K562 (cell line): ENCODE measurements at regions not wholly inside any gene's neighbourhood (a gene's known extent, or its start where the extent isn't known, plus 50 kb on each side); places are given as distances from the start of the nearest gene placed in this dataset.

ENCODE experiments used
- ATAC-seq: fragments of 200-7000 bp; cut with Tn5 transposase; 3 replicates; pipeline ENCODE4 v1.9.1; 2020; ENCODE audit warnings: moderate library complexity
- BruUV-seq: library from RNA; stranded (reverse); fragments of 400-500 nt; replicated peaks from 2 replicates; lab custom pipeline; 2021; lab: Mats Ljungman, UMichigan
- CTCF ChIA-PET: fragments of 300-600 bp; formaldehyde crosslinking; extraction: SDS; loops from one replicate; lab custom pipeline; 2021; ENCODE audit warnings: low intra/inter-chr PET ratio; lab: Yijun Ruan, JAX
- POLR2A ChIA-PET: fragments of 300-600, 350-650 bp; sonication (Branson Sonifier 250); formaldehyde crosslinking; extraction: SDS; loops from one replicate; lab custom pipeline; 2021; ENCODE audit warnings: antibody characterized with exemption, inconsistent platforms; lab: Yijun Ruan, JAX
- DNase-seq, 4 experiments: peaks; one replicate each; pipeline versions ENCODE4 v3.0.0 to v3.0.0-alpha.2; 2011 to 2018; ENCODE audit warnings: low spot score in 3 of 4, mixed read lengths in 3 of 4; ENCODE audit errors: extremely low read depth in 1 of 4
- FAIRE-seq: peaks from 2 replicates; lab custom pipeline; 2011; peaks lifted over from hg19 to GRCh38; lab: Jason Lieb, UNC
- H2AFZ ChIP-seq: 2 replicates; pipeline ENCODE4 v1.6.0; 2011; ENCODE audit warnings: low read depth, low read length, control low read depth, inconsistent platforms
- H3K27ac ChIP-seq: fragments of 200-600 bp; 3 replicates; pipeline ENCODE4 v1.8.0; 2011; ENCODE audit warnings: low read depth, mild to moderate bottlenecking, control low read depth, inconsistent platforms, low read length, moderate library complexity, mixed read lengths; ENCODE audit errors: extremely low read depth
- H3K27me3 ChIP-seq, 2 experiments: fragments of 300-600 bp in 1 of 2; 2 replicates in 1 of 2; 3 replicates in 1 of 2; pipeline versions ENCODE4 v1.6.0 to v1.8.0; 2011; ENCODE audit warnings: inconsistent platforms in 2 of 2, low read length in 2 of 2, mild to moderate bottlenecking in 1 of 2, mixed read lengths in 1 of 2, moderate library complexity in 1 of 2; ENCODE audit not compliant: control insufficient read depth in 2 of 2, insufficient read depth in 2 of 2
- H3K36me3 ChIP-seq: fragments of 300-600 bp; 3 replicates; pipeline ENCODE4 v1.8.0; 2011; ENCODE audit warnings: mild to moderate bottlenecking, low read length, inconsistent platforms; ENCODE audit not compliant: control insufficient read depth, insufficient read depth
- H3K4me1 ChIP-seq, 2 experiments: fragments of 200-600 bp in 1 of 2; replicated peaks in 1 of 2; 2 replicates in 1 of 2; 3 replicates in 1 of 2; pipeline versions ENCODE4 v1.5.1 to v1.8.0; 2011; ENCODE audit warnings: inconsistent platforms in 2 of 2, low read length in 2 of 2, mild to moderate bottlenecking in 1 of 2, mixed read lengths in 1 of 2, moderate library complexity in 1 of 2; ENCODE audit not compliant: control insufficient read depth in 2 of 2, insufficient read depth in 2 of 2
- H3K4me2 ChIP-seq: 2 replicates; pipeline ENCODE4 v1.6.1; 2011; ENCODE audit warnings: low read length, control low read depth, inconsistent platforms, mixed read lengths; ENCODE audit not compliant: insufficient read depth
- H3K4me3 ChIP-seq: fragments of 200-600 bp; sonication (generic), shearing (Covaris generic); 2 replicates; pipeline ENCODE4 v1.5.1; 2016; ENCODE audit warnings: control low read depth, inconsistent platforms
- H3K79me2 ChIP-seq: fragments of 200-600 bp; 3 replicates; pipeline ENCODE4 v1.8.0; 2011; ENCODE audit warnings: low read length, inconsistent platforms; ENCODE audit not compliant: control insufficient read depth, insufficient read depth
- H3K9ac ChIP-seq, 2 experiments: 2 replicates each; pipeline versions ENCODE4 v1.6.0 to v1.6.1; 2011; ENCODE audit warnings: low read depth in 2 of 2, low read length in 2 of 2, control low read depth in 1 of 2, inconsistent platforms in 1 of 2, mild to moderate bottlenecking in 1 of 2, mixed read lengths in 1 of 2; ENCODE audit not compliant: insufficient read depth in 1 of 2
- H3K9me1 ChIP-seq: one replicate; pipeline ENCODE4 v1.6.0; 2011; ENCODE audit warnings: inconsistent platforms, mild to moderate bottlenecking, low read length, moderate library complexity; ENCODE audit not compliant: control insufficient read depth, insufficient read depth
- H3K9me3 ChIP-seq: replicated peaks from 2 replicates; pipeline ENCODE4 v1.5.1; 2011; ENCODE audit warnings: low read depth, low read length, inconsistent platforms; ENCODE audit not compliant: control insufficient read depth, insufficient read depth
- H4K20me1 ChIP-seq: replicated peaks from 2 replicates; pipeline ENCODE4 v1.6.1; 2011; ENCODE audit warnings: low read length, inconsistent platforms, mixed read lengths; ENCODE audit not compliant: control insufficient read depth, insufficient read depth
- CHD2 ChIP-seq: IDR thresholded peaks from 2 replicates; pipeline ENCODE4 v1.6.1; 2011; ENCODE audit warnings: low read depth, low read length
- CREB1 ChIP-seq, 2 experiments: sonication (generic) in 1 of 2; formaldehyde crosslinking in 1 of 2; IDR thresholded peaks; 2 replicates each; pipeline versions ENCODE4 v1.6.1 to v1.8.0; 2012 to 2022; ENCODE audit warnings: inconsistent platforms in 1 of 2, mild to moderate bottlenecking in 1 of 2, missing genetic modification reagents in 1 of 2, moderate library complexity in 1 of 2
- ERF ChIP-seq: fragments of 450-650 bp; formaldehyde crosslinking; IDR thresholded peaks from 2 replicates; pipeline ENCODE4 v1.4.0; 2020; ENCODE audit warnings: mild to moderate bottlenecking, mixed read lengths
- FOXA1 ChIP-seq: fragments of 450-650 bp; IDR thresholded peaks from 2 replicates; pipeline ENCODE4 v1.6.1; 2016; ENCODE audit warnings: mild to moderate bottlenecking, borderline replicate concordance
- IRF2 ChIP-seq: sonication (generic); formaldehyde crosslinking; IDR thresholded peaks from 2 replicates; pipeline ENCODE4 v1.8.1; 2022; ENCODE audit warnings: mild to moderate bottlenecking, missing genetic modification reagents
- SP1 ChIP-seq: sonication (generic); formaldehyde crosslinking; IDR thresholded peaks from 2 replicates; pipeline ENCODE4 v1.8.1; 2022; ENCODE audit warnings: mild to moderate bottlenecking, missing genetic modification reagents
- SRF ChIP-seq, 2 experiments: fragments of 250-450, 450-650 bp in 1 of 2; sonication (Bioruptor Pico) in 1 of 2; sonication (generic) in 1 of 2; formaldehyde crosslinking; IDR thresholded peaks; 2 replicates each; pipeline versions ENCODE4 v1.5.0 to v1.5.1; 2020 to 2022; ENCODE audit warnings: mild to moderate bottlenecking in 1 of 2, missing genetic modification reagents in 1 of 2
- STAT5A ChIP-seq: IDR thresholded peaks from 2 replicates; pipeline ENCODE4 v1.6.1; 2012; ENCODE audit warnings: low read length, inconsistent platforms, borderline replicate concordance
- TEAD4 ChIP-seq, 2 experiments: sonication (generic) in 1 of 2; formaldehyde crosslinking in 1 of 2; IDR thresholded peaks; 2 replicates each; pipeline versions ENCODE4 v1.6.1 to v1.8.0; 2012 to 2022; ENCODE audit warnings: borderline replicate concordance in 1 of 2, inconsistent platforms in 1 of 2, low read length in 1 of 2, mild to moderate bottlenecking in 1 of 2, missing genetic modification reagents in 1 of 2
- ZC3H8 ChIP-seq: fragments of 450-650 bp; IDR thresholded peaks from 2 replicates; pipeline ENCODE4 v1.6.1; 2017
- WGBS: fragments of 100-300 bp; shearing (Covaris generic); methylation state at CpG from one replicate; pipeline ENCODE4 v1.1.6; 2016; ENCODE audit warnings: low coverage, mixed read lengths; ENCODE audit not compliant: insufficient coverage; ENCODE audit errors: missing lambda C conversion rate; 5-methylcytosine and 5-hydroxymethylcytosine counted together
- in situ Hi-C: fragments of 300-500 bp; cut with MboI; formaldehyde crosslinking; loops from 4 replicates; pipeline ENCODE4 v1.15.0; 2018; ENCODE audit warnings: inconsistent platforms, mixed read lengths
- intact Hi-C: fragments of 100-400 bp; cut with micrococcal nuclease; formaldehyde crosslinking; loops from 2 replicates; pipeline ENCODE4 v1.14.2; 2022
- TF ChIP-seq, protein P1 (sequence below): IDR thresholded peaks from 2 replicates; pipeline ENCODE4 v1.6.1; 2016; ENCODE audit warnings: missing genetic modification characterization, missing compliant biosample characterization

DNA sequence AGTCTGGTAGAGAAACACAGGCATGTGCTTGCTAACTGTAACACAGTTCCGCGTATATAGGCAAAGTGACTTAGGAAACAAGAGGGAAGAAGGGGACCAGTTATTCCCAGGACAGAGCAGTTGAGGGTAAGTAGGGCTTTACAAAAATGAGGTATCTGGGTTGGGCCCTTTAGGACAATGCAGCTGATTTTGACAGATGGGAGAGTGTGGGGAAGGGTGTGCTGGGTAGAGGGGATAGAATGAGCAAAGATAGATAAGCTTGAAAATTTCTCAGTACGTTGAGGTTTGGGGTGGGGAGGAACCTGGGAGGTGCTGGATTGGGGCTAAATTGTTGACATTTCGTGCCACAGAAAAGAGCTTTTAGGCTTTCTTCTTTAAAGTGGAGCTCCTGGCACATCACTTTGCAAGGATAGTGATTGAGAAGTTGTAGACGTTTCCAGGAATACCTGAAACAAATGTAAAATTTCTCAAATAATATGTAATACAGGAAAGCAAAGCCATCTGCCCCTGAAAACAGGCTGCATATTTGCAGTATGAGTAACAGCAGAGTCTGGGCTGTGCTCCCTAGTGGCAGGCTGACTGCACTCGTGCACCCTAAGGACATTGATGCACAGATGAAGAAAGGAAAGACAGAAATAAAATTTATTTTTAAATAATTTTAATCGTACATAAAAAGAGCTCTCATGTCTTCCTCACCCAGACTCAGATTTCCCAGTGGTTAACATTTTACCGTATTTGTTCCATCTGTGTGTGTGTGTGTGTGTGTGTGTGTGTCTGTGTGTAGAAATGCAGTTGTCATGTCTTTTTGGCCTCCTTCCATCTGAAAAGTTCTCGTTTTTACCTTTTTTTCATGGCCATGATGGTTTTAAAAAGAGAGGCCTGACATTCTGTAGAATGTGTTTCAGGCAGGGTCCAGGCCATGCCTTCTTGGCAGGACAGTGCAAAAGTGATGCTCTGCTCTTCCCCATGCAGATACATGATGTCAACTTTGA is 144.9 kb upstream of the DMRT1 start:
- BruUV-seq: no TSS peak
- no peak for FAIRE-seq
- H3K9ac ChIP-seq: no peak overlapping the region

DNA sequence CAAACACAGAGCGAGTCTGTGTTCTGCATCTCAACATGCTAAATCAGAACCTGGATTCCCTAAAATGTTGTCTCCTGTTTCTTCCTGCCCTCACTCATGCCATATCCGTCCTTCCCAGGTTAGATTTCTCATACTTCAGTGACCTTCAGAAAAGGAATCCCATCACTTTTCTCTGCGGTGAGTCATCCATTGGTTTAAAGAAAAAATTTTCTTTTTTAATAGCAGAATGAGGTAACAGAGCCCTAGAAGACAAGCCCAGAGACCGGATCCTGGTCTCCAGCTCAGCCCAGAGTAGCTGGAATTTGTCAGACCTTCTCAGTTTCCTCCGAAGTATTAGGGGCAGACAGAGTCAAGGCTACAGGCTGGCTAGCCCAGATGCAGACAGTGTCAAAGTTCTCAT is 143.2 kb upstream of the DMRT1 start:
- DNase-seq (no peak), ATAC-seq (no peak), FAIRE-seq (no peak)
- Histone ChIP-seq H3K9ac (no peak overlapping the region), H4K20me1 (no peaks in the 10 kb centered on the region), H3K36me3 (no peaks in the 10 kb centered on the region), H3K79me2 (no peaks in the 10 kb centered on the region), H3K9me3 (no peaks in the 10 kb centered on the region), H3K4me3 (no peak overlapping the region), H2AFZ (no peak overlapping the region), H3K4me2 (no peak overlapping the region), H3K4me1 (no peaks in the 10 kb centered on the region), H3K27ac (no peak overlapping the region), H3K27me3 (peaks cover 0 to 10% of the 10 kb centered on the region in 2 experiments; a peak in 3 of 5 replicates), H3K9me1 (no peaks in the 10 kb centered on the region)
- WGBS: 0% methylated on average over 3 of the region's 5 CpGs
- POLR2A ChIA-PET: no interaction called here
- intact Hi-C loops (no loop called here), in situ Hi-C loops (no loop called here)
- BruUV-seq: no TSS peak
- CTCF ChIA-PET: no interaction called here
- no peak for TF ChIP-seq STAT5A
- no peak for TF ChIP-seq CHD2
- no peak for TF ChIP-seq TEAD4 (IDR thresholded peaks at IDR 0.05; ENCODE audit: low read length)
- no peak for TF ChIP-seq TEAD4 (CRISPR knock-in tag; IDR thresholded peaks at IDR 0.05; ENCODE audit: borderline replicate concordance)
- TF ChIP-seq SRF (CRISPR knock-in tag; IDR thresholded peaks at IDR 0.05): no peak
- TF ChIP-seq IRF2 (CRISPR knock-in tag): no peak
- no peak for TF ChIP-seq ERF (CRISPR knock-in tag)
- TF ChIP-seq SP1 (CRISPR knock-in tag): no peak
- TF ChIP-seq, protein P1, sequence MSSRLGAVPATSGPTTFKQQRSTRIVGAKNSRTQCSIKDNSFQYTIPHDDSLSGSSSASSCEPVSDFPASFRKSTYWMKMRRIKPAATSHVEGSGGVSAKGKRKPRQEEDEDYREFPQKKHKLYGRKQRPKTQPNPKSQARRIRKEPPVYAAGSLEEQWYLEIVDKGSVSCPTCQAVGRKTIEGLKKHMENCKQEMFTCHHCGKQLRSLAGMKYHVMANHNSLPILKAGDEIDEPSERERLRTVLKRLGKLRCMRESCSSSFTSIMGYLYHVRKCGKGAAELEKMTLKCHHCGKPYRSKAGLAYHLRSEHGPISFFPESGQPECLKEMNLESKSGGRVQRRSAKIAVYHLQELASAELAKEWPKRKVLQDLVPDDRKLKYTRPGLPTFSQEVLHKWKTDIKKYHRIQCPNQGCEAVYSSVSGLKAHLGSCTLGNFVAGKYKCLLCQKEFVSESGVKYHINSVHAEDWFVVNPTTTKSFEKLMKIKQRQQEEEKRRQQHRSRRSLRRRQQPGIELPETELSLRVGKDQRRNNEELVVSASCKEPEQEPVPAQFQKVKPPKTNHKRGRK (tag): no peak

More for the DNA sequence above, 144.9 kb upstream of the DMRT1 start:
- in situ Hi-C loops: no loop called here
- Histone ChIP-seq H3K79me2 (no peaks in the 10 kb centered on the region), H3K9me3 (no peaks in the 10 kb centered on the region), H3K4me1 (no peaks in the 10 kb centered on the region), H3K36me3 (no peaks in the 10 kb centered on the region), H3K27ac (no peak overlapping the region), H4K20me1 (no peaks in the 10 kb centered on the region), H3K9me1 (no peaks in the 10 kb centered on the region), H2AFZ (no peak overlapping the region), H3K4me3 (no peak overlapping the region), H3K4me2 (no peak overlapping the region), H3K27me3 (peaks cover 0 to 10% of the 10 kb centered on the region in 2 experiments; a peak in 1 of 5 replicates)
- DNase-seq (no peak), ATAC-seq (no peak)
- intact Hi-C loops: no loop called here
- ChIA-PET POLR2A (no interaction called here), CTCF (no interaction called here)
- TF ChIP-seq ZC3H8 (no peak), FOXA1 (no peak), CREB1 (IDR thresholded peaks at IDR 0.05) (no peak), CREB1 (CRISPR knock-in tag; IDR thresholded peaks at IDR 0.05) (no peak)
- 20% methylated on average over 8 of the region's 9 CpGs for WGBS
